ENCODE measurements at regions not wholly inside any gene's neighbourhood (a gene's known extent, or its start where the extent isn't known, plus 50 kb on each side); places are given as distances from the start of the nearest gene placed in this dataset.

DNA sequence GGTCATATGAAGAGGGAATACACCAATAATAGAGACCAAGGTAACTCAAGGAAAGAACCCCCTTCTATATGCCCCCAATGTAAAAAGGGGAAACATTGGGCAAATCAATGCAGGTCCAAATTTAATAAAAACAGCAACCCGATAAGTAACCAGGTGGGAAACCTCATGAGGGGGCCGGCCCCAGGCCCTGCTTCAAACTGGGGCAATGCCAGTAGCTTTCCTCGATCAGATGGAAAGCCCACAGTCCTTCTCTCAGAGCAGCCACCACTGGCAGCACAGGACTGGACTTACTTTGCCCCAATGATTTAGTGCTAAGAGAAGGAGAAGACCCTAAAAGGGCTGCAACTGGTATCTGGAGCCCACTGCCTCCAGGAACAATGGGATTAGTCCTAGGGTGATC is 65.6 kb upstream of the ASCC3 start:
- TF ChIP-seq, protein P1, sequence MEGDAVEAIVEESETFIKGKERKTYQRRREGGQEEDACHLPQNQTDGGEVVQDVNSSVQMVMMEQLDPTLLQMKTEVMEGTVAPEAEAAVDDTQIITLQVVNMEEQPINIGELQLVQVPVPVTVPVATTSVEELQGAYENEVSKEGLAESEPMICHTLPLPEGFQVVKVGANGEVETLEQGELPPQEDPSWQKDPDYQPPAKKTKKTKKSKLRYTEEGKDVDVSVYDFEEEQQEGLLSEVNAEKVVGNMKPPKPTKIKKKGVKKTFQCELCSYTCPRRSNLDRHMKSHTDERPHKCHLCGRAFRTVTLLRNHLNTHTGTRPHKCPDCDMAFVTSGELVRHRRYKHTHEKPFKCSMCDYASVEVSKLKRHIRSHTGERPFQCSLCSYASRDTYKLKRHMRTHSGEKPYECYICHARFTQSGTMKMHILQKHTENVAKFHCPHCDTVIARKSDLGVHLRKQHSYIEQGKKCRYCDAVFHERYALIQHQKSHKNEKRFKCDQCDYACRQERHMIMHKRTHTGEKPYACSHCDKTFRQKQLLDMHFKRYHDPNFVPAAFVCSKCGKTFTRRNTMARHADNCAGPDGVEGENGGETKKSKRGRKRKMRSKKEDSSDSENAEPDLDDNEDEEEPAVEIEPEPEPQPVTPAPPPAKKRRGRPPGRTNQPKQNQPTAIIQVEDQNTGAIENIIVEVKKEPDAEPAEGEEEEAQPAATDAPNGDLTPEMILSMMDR (IDR thresholded peaks at IDR 0.05; ENCODE audit: low read depth, low read length, poor library complexity, severe bottlenecking) = no peak
- no peak for TF ChIP-seq EZH2phosphoT487 (IDR thresholded peaks at IDR 0.05; ENCODE audit: borderline replicate concordance, low read length)
